ENCODE measurements at regions not wholly inside any gene's neighbourhood (a gene's known extent, or its start where the extent isn't known, plus 50 kb on each side); places are given as distances from the start of the nearest gene placed in this dataset.

GRCh38 chr15:36356466-36356865 is 223.0 kb upstream of the CDIN1 start:
- no peaks in the 10 kb centered on the region for H3K36me3 ChIP-seq (ENCODE audit: insufficient read depth, low read length)
- TF ChIP-seq MXI1 (conservative IDR thresholded peaks at IDR 0.05; ENCODE audit: poor library complexity, severe bottlenecking) (no peak), CTCF (IDR thresholded peaks at IDR 0.05; ENCODE audit: poor library complexity, severe bottlenecking) (no peak), EZH2 (IDR thresholded peaks at IDR 0.05; ENCODE audit: borderline replicate concordance, insufficient read depth, low read length, poor library complexity, severe bottlenecking) (no peak), RAD21 (conservative IDR thresholded peaks at IDR 0.05) (no peak), SMC3 (conservative IDR thresholded peaks at IDR 0.05; ENCODE audit: poor library complexity) (no peak), EP300 (conservative IDR thresholded peaks at IDR 0.05; ENCODE audit: poor library complexity, severe bottlenecking) (no peak), POLR2AphosphoS5 (IDR thresholded peaks at IDR 0.05) (no peak), TAF1 (IDR thresholded peaks at IDR 0.05; ENCODE audit: low read depth) (no peak), REST (IDR thresholded peaks at IDR 0.05; ENCODE audit: borderline replicate concordance) (no peak)
- H3K9me2 ChIP-seq (ENCODE audit: insufficient read depth, low read length) = no peaks in the 10 kb centered on the region
- no peak overlapping the region for H3K27ac ChIP-seq (ENCODE audit: low read length)
- no peaks in the 10 kb centered on the region for H3K9me3 ChIP-seq (ENCODE audit: low read length)
- H3K79me2 ChIP-seq (replicated peaks; ENCODE audit: insufficient read depth, low read length) = no peaks in the 10 kb centered on the region
- H4K20me1 ChIP-seq (ENCODE audit: insufficient read depth) = no peaks in the 10 kb centered on the region
- H3K9ac ChIP-seq (ENCODE audit: low read length) = no peak overlapping the region
- H2AFZ ChIP-seq (ENCODE audit: low read depth, low read length) = no peak overlapping the region
- no peaks in the 10 kb centered on the region for H3F3A ChIP-seq (ENCODE audit: insufficient read depth, low read length, poor library complexity, severe bottlenecking)
- no peaks in the 10 kb centered on the region for H3K27me3 ChIP-seq (ENCODE audit: insufficient read depth, low read depth, low read length)
- H3K4me2 ChIP-seq (ENCODE audit: low read length) = no peak overlapping the region
- no peak overlapping the region for H3K4me3 ChIP-seq (ENCODE audit: low read length)

GRCh38 chr15:36356978-36357601 is 222.3 kb upstream of the CDIN1 start:
- Histone ChIP-seq H4K20me1 (ENCODE audit: insufficient read depth) (no peaks in the 10 kb centered on the region), H3F3A (ENCODE audit: insufficient read depth, low read length, poor library complexity, severe bottlenecking) (no peaks in the 10 kb centered on the region), H2AFZ (ENCODE audit: low read depth, low read length) (no peak overlapping the region), H3K27me3 (ENCODE audit: insufficient read depth, low read depth, low read length) (no peaks in the 10 kb centered on the region), H3K4me3 (ENCODE audit: low read length) (no peak overlapping the region), H3K36me3 (ENCODE audit: insufficient read depth, low read length) (no peaks in the 10 kb centered on the region), H3K27ac (ENCODE audit: low read length) (no peak overlapping the region), H3K79me2 (replicated peaks; ENCODE audit: insufficient read depth, low read length) (no peaks in the 10 kb centered on the region), H3K9me3 (ENCODE audit: low read length) (no peaks in the 10 kb centered on the region), H3K9ac (ENCODE audit: low read length) (no peak overlapping the region), H3K4me2 (ENCODE audit: low read length) (no peak overlapping the region), H3K9me2 (ENCODE audit: insufficient read depth, low read length) (no peaks in the 10 kb centered on the region)
- no peak for TF ChIP-seq POLR2AphosphoS5 (IDR thresholded peaks at IDR 0.05)
- TF ChIP-seq REST (IDR thresholded peaks at IDR 0.05; ENCODE audit: borderline replicate concordance) = no peak
- TF ChIP-seq SMC3 (conservative IDR thresholded peaks at IDR 0.05; ENCODE audit: poor library complexity) = no peak
- TF ChIP-seq CTCF (IDR thresholded peaks at IDR 0.05; ENCODE audit: poor library complexity, severe bottlenecking) = no peak
- no peak for TF ChIP-seq RAD21 (conservative IDR thresholded peaks at IDR 0.05)
- no peak for TF ChIP-seq EP300 (conservative IDR thresholded peaks at IDR 0.05; ENCODE audit: poor library complexity, severe bottlenecking)
- no peak for TF ChIP-seq MXI1 (conservative IDR thresholded peaks at IDR 0.05; ENCODE audit: poor library complexity, severe bottlenecking)
- TF ChIP-seq EZH2 (IDR thresholded peaks at IDR 0.05; ENCODE audit: borderline replicate concordance, insufficient read depth, low read length, poor library complexity, severe bottlenecking) = no peak
- TF ChIP-seq TAF1 (IDR thresholded peaks at IDR 0.05; ENCODE audit: low read depth) = no peak

All from neural cell (in vitro differentiated cells).